ENCODE measurements at regions not wholly inside any gene's neighbourhood (a gene's known extent, or its start where the extent isn't known, plus 50 kb on each side); places are given as distances from the start of the nearest gene placed in this dataset.

DNA sequence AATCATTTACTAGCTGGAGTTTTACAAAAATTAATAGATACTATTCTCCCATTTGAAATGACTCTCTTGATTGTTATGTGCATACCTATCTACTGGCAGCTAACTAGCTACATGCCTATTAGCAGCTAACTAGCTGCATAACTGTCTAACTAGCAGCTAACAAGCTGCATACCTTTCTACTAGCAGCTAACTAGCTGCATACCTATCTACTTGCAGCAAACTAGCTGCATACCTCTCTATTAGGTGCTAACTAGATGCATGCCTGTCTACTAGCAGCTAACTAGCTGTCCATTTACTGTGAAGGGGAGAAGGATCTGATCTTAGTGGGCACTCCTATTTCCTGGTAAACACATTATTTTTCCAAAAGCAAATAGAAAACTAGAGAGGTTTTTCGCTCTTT is 439.4 kb upstream of the PFKP start:
- TF ChIP-seq POLR2A (IDR thresholded peaks at IDR 0.05) (no peak), CTCF (IDR thresholded peaks at IDR 0.05) (no peak)

Measured in right lobe of liver (tissue), 4 donors.